Hepatocyte (in vitro differentiated cells): ENCODE measurements at regions not wholly inside any gene's neighbourhood (a gene's known extent, or its start where the extent isn't known, plus 50 kb on each side); places are given as distances from the start of the nearest gene placed in this dataset.

Source experiments
- CTCF ChIP-seq: fragments of 200-600 bp; sonication (generic); IDR thresholded peaks from 2 replicates; pipeline ENCODE4 v1.5.1; 2016; ENCODE audit warnings: antibody characterized with exemption, mild to moderate bottlenecking; ENCODE audit not compliant: poor library complexity
- EZH2 ChIP-seq: fragments of 200-600 bp; sonication (generic); IDR thresholded peaks from 2 replicates; pipeline ENCODE4 v1.6.1; 2016; ENCODE audit warnings: antibody characterized with exemption, mild to moderate bottlenecking, borderline replicate concordance
- EZH2phosphoT487 ChIP-seq: fragments of 200-600 bp; sonication (generic); IDR thresholded peaks from one replicate; pipeline ENCODE4 v1.6.1; 2018; ENCODE audit warnings: antibody characterized with exemption, mild to moderate bottlenecking, low read depth, moderate library complexity; ENCODE audit not compliant: unreplicated experiment, severe bottlenecking

DNA sequence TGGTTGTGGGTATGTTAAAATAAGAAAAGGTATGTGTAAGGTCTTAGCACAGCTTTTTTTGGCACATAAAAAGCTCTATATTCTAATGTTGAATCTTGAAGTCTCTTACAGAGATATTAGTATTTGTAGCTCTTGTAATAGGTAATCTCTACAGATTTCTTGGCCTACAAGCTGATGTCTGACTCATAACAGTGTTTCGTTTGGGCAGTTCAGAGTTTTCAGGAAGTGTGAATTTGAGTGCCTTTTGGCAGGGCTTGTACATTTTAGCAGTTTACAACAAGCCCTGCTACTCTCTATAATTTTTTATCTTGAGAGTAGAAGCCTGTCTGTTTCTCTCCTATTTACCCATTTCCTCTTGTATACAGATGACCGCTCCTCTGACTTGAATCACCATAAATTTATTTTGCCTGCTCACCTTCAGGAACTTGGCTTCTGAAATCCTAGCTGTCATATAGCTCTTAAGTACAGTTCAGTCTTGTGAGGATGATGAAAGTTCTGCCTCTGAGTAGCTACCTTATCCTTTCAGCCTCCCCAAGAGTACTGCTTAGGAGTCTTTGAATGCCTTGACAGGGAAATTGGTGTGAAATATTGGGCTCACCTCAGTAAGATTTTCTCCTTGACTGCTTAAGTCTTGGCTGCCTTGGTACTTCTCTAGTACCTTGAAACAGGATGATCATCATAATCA is 419.9 kb upstream of the RARB start:
- TF ChIP-seq CTCF (no peak), EZH2 (no peak), EZH2phosphoT487 (no peak)
